ENCODE measurements at regions not wholly inside any gene's neighbourhood (a gene's known extent, or its start where the extent isn't known, plus 50 kb on each side); places are given as distances from the start of the nearest gene placed in this dataset.

DNA sequence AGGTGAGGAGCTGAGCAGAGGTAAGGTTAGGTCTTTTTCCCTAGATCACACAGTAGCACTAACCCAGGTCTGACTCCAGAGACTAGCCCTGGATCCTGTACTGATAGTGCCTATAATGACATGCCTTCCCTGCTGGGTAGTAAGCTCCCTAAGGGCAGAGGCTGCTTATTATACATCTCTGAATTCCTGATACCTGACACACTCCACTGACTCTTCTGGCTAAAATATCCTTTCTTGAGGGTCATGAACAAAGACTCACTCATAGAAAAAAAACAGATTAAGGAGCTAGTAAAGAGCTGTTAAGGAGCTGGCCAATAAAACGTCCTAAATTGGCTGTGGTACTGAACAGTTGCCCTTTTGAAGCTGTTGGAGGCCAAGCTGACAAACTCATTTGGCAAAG, 149.0 kb upstream of the ITGA1 start:
- no peak for TF ChIP-seq GATA3 (IDR thresholded peaks at IDR 0.05; ENCODE audit: low read depth, low read length)
- no peak for TF ChIP-seq GATA2 (IDR thresholded peaks at IDR 0.05; ENCODE audit: low read depth, low read length)

DNA sequence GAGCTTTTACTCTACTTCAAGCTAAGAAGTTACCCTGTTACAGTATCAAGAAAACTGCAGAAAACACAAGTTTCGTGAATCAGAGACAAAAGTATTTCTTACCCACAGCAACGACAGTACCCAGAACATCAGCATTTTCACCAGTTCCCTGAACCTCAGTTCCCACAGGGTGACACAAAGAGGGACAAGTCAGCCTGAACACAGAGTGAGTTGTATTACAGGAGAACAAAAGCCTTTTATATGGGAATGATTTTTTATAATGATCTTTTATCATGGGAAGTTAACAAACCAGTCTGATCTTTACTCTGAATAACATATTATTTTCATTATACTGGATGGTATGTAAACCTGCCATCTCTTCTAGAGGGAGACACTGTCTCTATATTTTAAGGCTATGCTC, 139.0 kb upstream of the ITGA1 start:
- TF ChIP-seq GATA3 (IDR thresholded peaks at IDR 0.05; ENCODE audit: low read depth, low read length) (no peak), GATA2 (IDR thresholded peaks at IDR 0.05; ENCODE audit: low read depth, low read length) (no peak)

DNA sequence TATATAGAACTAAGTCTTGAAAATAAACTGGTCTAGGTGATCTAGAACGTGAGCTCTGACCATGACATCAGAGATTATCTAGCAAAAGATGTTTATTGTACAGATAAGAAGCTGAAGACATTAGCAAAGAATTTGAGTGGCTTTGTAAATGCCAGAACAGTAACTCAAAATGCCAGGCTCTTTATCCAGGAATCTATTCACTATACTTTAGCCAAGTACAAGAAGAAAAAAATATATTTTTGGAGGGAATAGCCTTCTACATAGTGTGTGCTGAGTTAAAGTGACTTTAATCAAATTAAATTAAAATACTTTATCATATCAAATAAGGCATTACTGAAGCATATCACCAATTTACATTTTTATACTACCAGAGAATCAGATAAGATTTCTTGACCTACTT, 132.6 kb upstream of the ITGA1 start:
- no peak for TF ChIP-seq GATA2 (IDR thresholded peaks at IDR 0.05; ENCODE audit: low read depth, low read length)
- no peak for TF ChIP-seq GATA3 (IDR thresholded peaks at IDR 0.05; ENCODE audit: low read depth, low read length)

DNA sequence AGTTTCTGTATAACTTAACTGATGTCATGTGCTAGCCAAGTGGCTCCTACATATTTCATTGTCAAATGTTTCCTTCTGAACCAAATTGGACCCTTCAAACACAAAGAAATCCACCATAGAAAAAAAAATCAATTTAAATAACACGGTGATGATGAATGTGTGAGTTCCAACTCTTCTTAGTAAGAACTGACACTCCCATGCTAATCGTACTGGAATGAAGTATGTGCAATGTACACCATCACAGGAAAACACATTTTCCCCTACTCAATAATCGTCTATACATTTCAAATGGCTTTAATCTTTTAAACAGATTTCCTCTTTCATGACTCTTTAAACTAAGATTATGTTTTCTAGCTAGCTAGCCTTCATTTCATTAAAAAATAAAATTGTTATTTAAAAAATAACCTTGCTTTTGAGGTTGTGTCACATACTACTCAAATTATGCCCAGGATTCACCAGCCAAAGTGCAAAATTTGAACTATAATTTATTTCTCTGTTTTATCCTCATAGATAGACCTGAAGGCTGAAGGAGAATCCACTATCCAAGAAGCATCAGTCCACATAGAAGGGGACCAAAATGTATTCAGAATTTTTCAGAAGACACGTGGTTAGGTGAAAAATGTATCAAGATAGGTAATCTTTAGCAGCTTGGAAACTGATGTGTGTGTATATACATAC, 131.0 kb upstream of the ITGA1 start:
- TF ChIP-seq GATA2 (IDR thresholded peaks at IDR 0.05; ENCODE audit: low read depth, low read length) (no peak), GATA3 (IDR thresholded peaks at IDR 0.05; ENCODE audit: low read depth, low read length) (no peak)

DNA sequence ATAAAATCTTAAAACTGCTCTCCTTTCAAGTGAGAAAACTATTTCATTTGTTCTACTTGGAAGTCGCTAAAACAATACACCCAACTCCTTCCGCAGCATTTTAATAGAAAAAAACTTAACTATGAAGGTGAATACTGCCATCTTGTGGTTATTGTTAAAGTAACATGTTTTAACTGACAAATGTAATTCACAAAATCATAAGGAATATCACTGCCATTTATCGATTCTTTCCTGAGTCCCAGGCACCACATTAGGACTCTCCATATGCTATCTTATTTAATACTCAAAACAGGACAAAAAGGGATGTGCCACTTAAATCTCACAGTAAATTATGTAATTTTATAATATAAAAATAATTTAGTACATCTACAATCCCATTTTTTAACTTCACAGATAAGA, 130.5 kb upstream of the ITGA1 start:
- TF ChIP-seq GATA3 (IDR thresholded peaks at IDR 0.05; ENCODE audit: low read depth, low read length) (no peak), GATA2 (IDR thresholded peaks at IDR 0.05; ENCODE audit: low read depth, low read length) (no peak)

DNA sequence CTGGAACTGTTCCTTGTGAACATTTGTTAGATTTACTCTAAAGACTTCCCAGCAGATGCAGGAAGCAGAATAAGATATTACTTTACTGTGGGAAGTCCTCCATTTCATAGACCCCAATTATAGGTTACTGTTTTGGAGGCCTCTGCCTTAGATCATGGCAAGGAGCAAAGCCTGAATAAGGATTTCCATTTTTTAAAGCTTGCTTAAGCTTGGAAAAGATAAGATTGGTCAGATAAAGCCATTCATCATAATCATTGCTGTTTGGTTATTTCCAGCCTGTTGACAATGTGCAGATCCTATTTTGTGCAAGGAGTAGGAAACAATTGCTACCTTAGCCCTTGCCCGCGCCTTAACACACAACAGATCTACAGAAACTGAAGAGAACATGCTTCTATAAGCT, 129.5 kb upstream of the ITGA1 start:
- peak; percentile 83 for TF ChIP-seq GATA3 (IDR thresholded peaks at IDR 0.05; ENCODE audit: low read depth, low read length)
- TF ChIP-seq GATA2 (IDR thresholded peaks at IDR 0.05; ENCODE audit: low read depth, low read length), result peak; percentile 62; the same call in 1 of the 2 replicates

DNA sequence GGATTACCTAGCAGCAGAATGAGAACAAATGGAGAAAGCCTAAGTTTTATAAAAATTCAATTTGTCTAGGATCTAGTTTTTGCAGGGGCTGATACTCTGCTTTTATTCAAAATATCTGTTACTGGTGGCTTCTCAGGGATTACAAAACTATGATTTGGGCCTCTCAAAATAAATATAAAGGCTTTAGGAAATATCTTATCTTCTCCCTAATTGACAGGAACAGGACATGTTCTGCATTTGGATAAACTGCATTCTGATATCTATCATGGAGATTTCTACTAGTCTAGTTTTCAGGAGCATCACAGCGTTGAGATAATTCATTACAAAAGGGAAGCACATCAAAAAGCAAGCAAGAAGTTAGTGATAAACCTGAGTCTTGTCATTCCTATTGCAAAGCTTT, 127.1 kb upstream of the ITGA1 start:
- TF ChIP-seq GATA3 (IDR thresholded peaks at IDR 0.05; ENCODE audit: low read depth, low read length) (no peak), GATA2 (IDR thresholded peaks at IDR 0.05; ENCODE audit: low read depth, low read length) (no peak)

DNA sequence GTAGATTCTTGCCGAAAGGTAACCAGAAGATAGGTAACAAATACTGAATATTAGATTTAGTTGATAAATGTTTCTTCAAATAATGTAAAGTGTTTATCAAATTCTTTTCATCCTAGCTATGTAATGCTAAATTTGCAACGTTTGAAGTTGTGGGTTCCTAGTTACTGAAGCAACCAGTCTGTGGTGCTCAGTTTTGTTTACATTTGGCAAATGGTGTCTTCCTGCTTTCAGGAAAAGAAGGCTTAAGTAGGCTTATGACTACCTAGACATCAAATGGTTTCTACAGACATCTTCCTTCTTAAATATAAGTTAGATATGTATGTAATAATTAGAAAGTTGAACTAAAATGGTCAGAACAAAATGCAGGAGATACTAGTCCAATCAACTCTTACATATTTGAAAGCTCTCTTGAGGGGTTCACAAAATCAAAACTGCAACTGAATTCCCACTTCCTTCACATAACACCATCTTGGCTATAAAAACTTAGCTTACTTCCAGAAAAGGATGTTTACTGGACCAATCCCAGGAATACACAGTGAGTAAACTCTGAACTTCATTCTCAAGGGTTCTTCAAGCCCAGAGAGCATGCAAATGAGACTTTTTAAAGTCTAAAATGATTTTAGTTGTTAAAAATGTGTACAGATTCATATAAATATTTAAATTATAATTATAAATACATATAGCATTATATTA, 125.7 kb upstream of the ITGA1 start:
- TF ChIP-seq GATA3 (IDR thresholded peaks at IDR 0.05; ENCODE audit: low read depth, low read length), result no peak
- no peak for TF ChIP-seq GATA2 (IDR thresholded peaks at IDR 0.05; ENCODE audit: low read depth, low read length)

DNA sequence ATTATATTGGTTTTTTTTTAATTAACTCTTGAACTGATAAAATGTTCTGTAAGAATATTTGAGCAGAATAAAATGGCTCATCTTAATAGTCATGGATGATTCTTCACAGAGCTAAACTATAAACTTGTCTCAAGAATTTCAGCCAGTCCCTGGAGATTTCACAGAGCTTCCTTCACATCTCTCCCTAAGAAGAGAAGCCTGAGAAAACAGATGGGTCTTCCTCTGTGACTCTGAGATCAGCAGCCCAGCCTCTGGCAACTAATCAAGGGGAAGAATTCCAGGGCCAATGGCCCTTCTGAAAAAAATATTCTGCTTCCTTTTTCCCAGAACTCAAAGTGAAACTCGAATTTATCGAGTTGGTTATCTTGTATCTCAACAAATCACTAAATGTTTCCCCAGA, 122.2 kb upstream of the ITGA1 start:
- TF ChIP-seq GATA3 (IDR thresholded peaks at IDR 0.05; ENCODE audit: low read depth, low read length) (no peak), GATA2 (IDR thresholded peaks at IDR 0.05; ENCODE audit: low read depth, low read length) (no peak)

DNA sequence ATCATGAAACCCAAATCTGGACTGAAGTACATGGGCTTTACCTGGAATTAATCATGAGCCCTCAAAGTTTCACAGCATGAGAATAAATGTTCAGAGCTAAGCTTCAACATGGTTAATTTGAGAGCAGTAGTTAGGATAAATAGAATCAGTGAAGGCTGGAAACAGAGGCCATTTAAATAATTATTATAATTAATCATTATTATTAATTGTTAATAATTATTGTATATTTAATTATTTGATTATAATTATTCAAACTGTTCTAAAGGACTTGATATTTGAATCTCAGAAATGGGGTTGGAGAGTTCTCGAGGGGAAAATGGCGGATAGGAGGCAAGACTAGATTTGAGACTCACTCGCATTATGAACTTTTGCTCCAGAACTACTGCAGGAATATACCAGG, 119.6 kb upstream of the ITGA1 start:
- TF ChIP-seq GATA2 (IDR thresholded peaks at IDR 0.05; ENCODE audit: low read depth, low read length) (no peak), GATA3 (IDR thresholded peaks at IDR 0.05; ENCODE audit: low read depth, low read length) (no peak)

DNA sequence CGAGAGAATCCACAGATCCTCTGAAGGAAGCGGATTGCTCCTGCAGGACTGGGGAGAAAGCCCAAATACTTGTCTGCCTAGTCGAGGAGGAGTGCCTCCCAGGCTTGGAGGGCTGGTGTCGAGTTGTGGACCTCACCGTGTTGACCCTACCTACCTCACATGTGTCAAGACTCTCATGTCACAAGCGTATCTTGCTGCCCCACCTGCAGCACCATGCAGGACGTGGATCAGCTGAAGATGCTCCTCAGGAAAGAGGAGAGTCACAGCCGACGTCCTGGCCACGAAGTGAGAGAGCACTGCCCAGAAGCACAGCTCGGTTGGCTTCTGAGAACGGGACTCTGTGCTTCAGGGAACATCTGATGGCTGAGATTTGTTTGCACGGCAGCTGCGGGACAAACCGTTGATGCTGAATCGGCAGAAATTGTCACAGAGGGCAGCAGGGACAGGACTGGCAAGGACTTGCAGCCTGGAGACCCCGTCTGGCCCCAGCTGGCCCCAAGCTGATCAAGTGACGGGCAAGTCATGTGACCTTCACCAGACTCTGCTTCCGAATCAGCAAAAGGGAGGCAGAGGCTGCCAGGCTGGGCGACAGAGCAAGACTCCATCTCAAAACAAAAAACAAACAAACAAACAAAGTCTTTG, 119.1 kb upstream of the ITGA1 start:
- TF ChIP-seq GATA3 (IDR thresholded peaks at IDR 0.05; ENCODE audit: low read depth, low read length), result no peak

DNA sequence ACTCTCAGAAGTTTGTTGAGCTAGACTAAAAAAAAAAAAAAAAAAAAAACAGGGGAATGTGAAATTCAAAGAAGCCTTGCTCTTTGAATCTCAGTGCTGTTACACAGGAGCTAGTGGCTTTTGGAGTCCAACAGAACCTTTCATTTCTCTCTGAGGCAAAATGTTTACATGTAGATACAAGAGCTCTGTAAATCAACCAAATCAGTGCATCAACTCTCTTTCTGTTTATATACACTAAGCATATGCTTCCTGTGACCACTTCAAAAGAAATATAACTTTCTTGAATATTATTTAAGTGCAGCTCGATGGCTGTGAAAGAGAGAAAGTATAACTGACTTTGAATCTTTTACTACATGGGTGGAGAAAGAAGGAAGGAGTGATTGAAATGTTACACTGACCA, 115.3 kb upstream of the ITGA1 start:
- TF ChIP-seq GATA2 (IDR thresholded peaks at IDR 0.05; ENCODE audit: low read depth, low read length), result no peak
- TF ChIP-seq GATA3 (IDR thresholded peaks at IDR 0.05; ENCODE audit: low read depth, low read length), result no peak

DNA sequence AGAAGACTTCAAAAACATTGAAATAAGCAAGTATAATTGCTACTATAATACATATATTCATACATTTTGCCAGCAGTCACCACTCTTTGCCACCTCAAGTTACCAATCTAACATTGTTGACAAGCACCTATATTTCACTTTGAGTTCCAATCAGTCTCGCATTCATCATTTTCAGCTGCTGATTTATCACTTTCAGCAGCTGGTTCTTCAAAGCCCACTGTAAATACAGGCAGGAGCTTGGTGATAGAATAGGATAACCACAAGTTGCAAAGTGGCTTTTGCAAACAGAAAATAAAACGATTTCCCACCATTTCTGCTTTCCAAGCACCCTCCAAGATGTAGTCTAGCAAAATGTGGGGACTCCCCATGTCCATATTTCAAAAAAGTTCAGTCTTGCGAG, 114.2 kb upstream of the ITGA1 start:
- TF ChIP-seq GATA3 (IDR thresholded peaks at IDR 0.05; ENCODE audit: low read depth, low read length), result no peak
- no peak for TF ChIP-seq GATA2 (IDR thresholded peaks at IDR 0.05; ENCODE audit: low read depth, low read length)

DNA sequence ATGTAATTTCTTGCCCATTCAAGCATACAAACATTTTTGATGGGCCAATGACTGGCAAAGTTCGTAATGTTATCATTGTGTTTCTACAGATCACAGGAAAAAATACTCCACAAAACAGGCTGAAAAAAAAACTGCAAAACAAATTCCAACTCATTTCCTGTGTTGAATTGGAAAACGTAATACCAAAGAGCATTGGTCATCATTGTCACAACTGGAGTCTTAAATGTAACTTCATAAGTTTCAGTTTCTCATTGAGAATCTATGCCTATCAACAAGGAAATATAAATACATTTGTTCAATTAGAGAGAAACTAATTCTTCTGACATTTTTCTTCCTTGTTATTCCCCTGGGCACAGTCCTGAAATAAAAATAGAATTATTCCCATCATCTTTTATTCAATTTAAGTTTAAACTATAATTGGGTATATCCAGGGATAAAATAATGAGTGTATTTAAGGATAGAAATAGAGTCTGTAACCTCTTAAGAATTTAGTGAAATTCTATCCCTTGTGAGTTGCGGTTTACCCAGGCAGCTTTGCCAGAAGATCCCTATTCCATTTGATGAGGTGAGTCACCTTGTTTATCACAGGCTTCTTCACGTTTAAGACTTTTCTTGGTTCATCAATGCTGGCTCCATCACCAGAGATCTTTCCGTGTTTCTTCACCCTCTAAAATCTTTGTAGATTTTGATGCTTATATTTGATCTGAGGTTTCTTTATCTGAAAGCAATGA, 112.7 kb upstream of the ITGA1 start:
- TF ChIP-seq GATA3 (IDR thresholded peaks at IDR 0.05; ENCODE audit: low read depth, low read length) (no peak), GATA2 (IDR thresholded peaks at IDR 0.05; ENCODE audit: low read depth, low read length) (no peak)

All from SH-SY5Y (cell line).